Spleen (tissue), 7 donors: ENCODE measurements at regions not wholly inside any gene's neighbourhood (a gene's known extent, or its start where the extent isn't known, plus 50 kb on each side); places are given as distances from the start of the nearest gene placed in this dataset.

Experiments used
- CTCF ChIP-seq, 11 experiments: fragments of 200-600 bp in 7 of 11; fragments of 450-650 bp in 4 of 11; sonication (generic) in 4 of 11; IDR thresholded peaks in 8 of 11; conservative IDR thresholded peaks in 3 of 11; 1 replicate in 7 of 11; 2 replicates in 4 of 11; pipeline versions ENCODE4 v1.4.0 to v1.8.0; 2016 to 2021; ENCODE audit warnings: antibody characterized with exemption in 11 of 11, inconsistent platforms in 4 of 11, mild to moderate bottlenecking in 1 of 11
- POLR2AphosphoS5 ChIP-seq, 3 donors: sonication (generic); formaldehyde crosslinking; IDR thresholded peaks; one replicate each; pipeline ENCODE4 v1.5.1; 2017; ENCODE audit warnings: antibody characterized with exemption in 3 of 3
- donor health status: DM: no; HTN: no; CAD: no; lungs with moderate emphysema.
- donor health status: DM: no; HTN: no; CAD: no.
- donor health status: DM: no; HTN: no; CAD: no.

- TF ChIP-seq CTCF (IDR thresholded peaks at IDR 0.05 in 8 of 11, conservative IDR thresholded peaks at IDR 0.05 in 3 of 11) (no peak), POLR2AphosphoS5 (IDR thresholded peaks at IDR 0.05) (no peak)
Measured at GRCh38 chr2:82968358-82968757, 1490.7 kb downstream of the SUCLG1 start.
